GM12865 (cell line): ENCODE measurements at regions not wholly inside any gene's neighbourhood (a gene's known extent, or its start where the extent isn't known, plus 50 kb on each side); places are given as distances from the start of the nearest gene placed in this dataset.
"Not testable (repeated sequence)": the region's sequence is repeated elsewhere in the genome, so short reads cannot be mapped to it uniquely, and the experiment has no call there.

Experiments used
- DNase-seq: peaks from one replicate; pipeline ENCODE4 v3.0.0; 2010; ENCODE audit warnings: low read depth
- H3K4me3 ChIP-seq: 2 replicates; pipeline ENCODE4 v1.5.1; 2011; ENCODE audit warnings: mild to moderate bottlenecking, low read depth, low read length, control low read depth
- CTCF ChIP-seq: IDR thresholded peaks from 2 replicates; pipeline ENCODE4 v1.5.1; 2011; ENCODE audit warnings: low read length, control low read depth, low read depth, inconsistent platforms; ENCODE audit not compliant: insufficient read depth; ENCODE audit errors: missing control alignments

- H3K4me3 ChIP-seq, DNase-seq: not testable (repeated sequence)
Measured at GRCh38 chr9:63774369-63775091, 1510.5 kb downstream of the FOXD4L5 start.

GRCh38 chr9:63762230-63762629 is 1522.8 kb downstream of the FOXD4L5 start:
- DNase-seq, H3K4me3 ChIP-seq: not testable (repeated sequence)

GRCh38 chr9:63729021-63729420 is 1556.0 kb downstream of the FOXD4L5 start:
- not testable (repeated sequence) for H3K4me3 ChIP-seq, DNase-seq

GRCh38 chr9:63728287-63728686 is 1556.7 kb downstream of the FOXD4L5 start:
- H3K4me3 ChIP-seq, result no peak overlapping the region
- TF ChIP-seq CTCF, result no peak
- no peak for DNase-seq

GRCh38 chr9:63708285-63708684 is 1576.7 kb downstream of the FOXD4L5 start:
- not testable (repeated sequence) for DNase-seq, H3K4me3 ChIP-seq

- H3K4me3 ChIP-seq, DNase-seq: not testable (repeated sequence)
Measured at GRCh38 chr9:63704456-63704855, 1580.6 kb downstream of the FOXD4L5 start.

- H3K4me3 ChIP-seq, result not testable (repeated sequence)
- DNase-seq, result peak; percentile 34
Measured at GRCh38 chr9:63703670-63704069, 1581.3 kb downstream of the FOXD4L5 start.

GRCh38 chr9:63703138-63703665 is 1581.8 kb downstream of the FOXD4L5 start:
- H3K4me3 ChIP-seq, result not testable (repeated sequence)

More at GRCh38 chr9:63703138-63703665, 1581.8 kb downstream of the FOXD4L5 start:
- DNase-seq, result not testable (repeated sequence)
